ENCODE measurements at regions not wholly inside any gene's neighbourhood (a gene's known extent, or its start where the extent isn't known, plus 50 kb on each side); places are given as distances from the start of the nearest gene placed in this dataset.

GRCh38 chr19:30932854-30933253 lies 416.4 kb downstream of the TSHZ3 start:
- no peak for DNase-seq

- no peak for DNase-seq
These were observed 418.1 kb downstream of the TSHZ3 start for GRCh38 chr19:30930941-30931706.

- no peak for DNase-seq
These were observed 421.5 kb downstream of the TSHZ3 start for GRCh38 chr19:30927705-30928104.

- no peak for DNase-seq
These were observed 424.6 kb downstream of the TSHZ3 start for GRCh38 chr19:30924670-30925069.

GRCh38 chr19:30924069-30924636 lies 425.1 kb downstream of the TSHZ3 start:
- DNase-seq: no peak

GRCh38 chr19:30923621-30924020 lies 425.6 kb downstream of the TSHZ3 start:
- no peak for DNase-seq

GRCh38 chr19:30923096-30923495 lies 426.1 kb downstream of the TSHZ3 start:
- no peak for DNase-seq

GRCh38 chr19:30920222-30920621 lies 429.0 kb downstream of the TSHZ3 start:
- DNase-seq: no peak

GRCh38 chr19:30919737-30920136 lies 429.5 kb downstream of the TSHZ3 start:
- no peak for DNase-seq

GRCh38 chr19:30916238-30916637 lies 433.0 kb downstream of the TSHZ3 start:
- no peak for DNase-seq

- no peak for DNase-seq
These were observed 437.7 kb downstream of the TSHZ3 start for GRCh38 chr19:30911491-30911890.

GRCh38 chr19:30910485-30911240 lies 438.6 kb downstream of the TSHZ3 start:
- no peak for DNase-seq

- no peak for DNase-seq
These were observed 440.0 kb downstream of the TSHZ3 start for GRCh38 chr19:30909216-30909615.

- DNase-seq: no peak
These were observed 440.9 kb downstream of the TSHZ3 start for GRCh38 chr19:30908262-30908771.

- no peak for DNase-seq
These were observed 442.4 kb downstream of the TSHZ3 start for GRCh38 chr19:30906871-30907270.

GRCh38 chr19:30900051-30900450 lies 449.2 kb downstream of the TSHZ3 start:
- no peak for DNase-seq

GRCh38 chr19:30898353-30899103 lies 450.7 kb downstream of the TSHZ3 start:
- DNase-seq: no peak

- no peak for DNase-seq
These were observed 451.7 kb downstream of the TSHZ3 start for GRCh38 chr19:30897553-30897952.

- no peak for DNase-seq
These were observed 452.2 kb downstream of the TSHZ3 start for GRCh38 chr19:30897034-30897433.

- no peak for DNase-seq
These were observed 452.7 kb downstream of the TSHZ3 start for GRCh38 chr19:30896554-30896953.

- DNase-seq: no peak
These were observed 453.3 kb downstream of the TSHZ3 start for GRCh38 chr19:30895946-30896345.

- no peak for DNase-seq
These were observed 458.2 kb downstream of the TSHZ3 start for GRCh38 chr19:30891051-30891450.

- DNase-seq: no peak
These were observed 459.2 kb downstream of the TSHZ3 start for GRCh38 chr19:30890033-30890432.
